ENCODE measurements at regions not wholly inside any gene's neighbourhood (a gene's known extent, or its start where the extent isn't known, plus 50 kb on each side); places are given as distances from the start of the nearest gene placed in this dataset.

DNA sequence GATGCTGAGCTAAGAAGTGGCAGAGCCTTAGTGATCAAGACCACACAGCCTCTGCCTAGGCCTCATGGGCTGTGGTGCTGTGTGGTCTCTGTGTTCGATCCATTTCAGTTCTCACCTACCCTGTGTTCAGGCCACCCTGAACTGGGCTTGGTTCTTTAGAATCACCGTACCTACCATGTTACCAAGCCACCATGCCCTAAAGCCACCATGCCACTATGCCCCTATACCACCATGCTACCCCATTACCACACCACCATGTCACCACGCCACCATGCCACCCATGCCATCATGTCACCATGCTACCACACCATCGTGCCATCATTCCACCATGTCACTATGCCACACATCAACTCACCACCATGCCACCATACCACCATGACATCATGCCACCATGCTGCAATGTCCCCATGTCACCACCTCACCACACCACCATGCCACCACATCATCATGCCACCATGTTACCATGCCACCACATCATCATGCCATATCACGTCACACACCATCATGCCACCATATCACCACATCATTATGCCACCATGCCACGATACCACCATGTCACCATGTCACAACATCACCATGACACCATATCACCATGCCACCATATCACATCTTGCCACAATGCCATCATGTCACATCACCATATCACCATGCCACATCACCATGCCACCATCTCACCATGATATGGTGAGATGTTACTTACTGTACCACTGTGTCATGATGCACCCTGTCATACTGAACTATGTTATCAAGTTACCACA lies 191.0 kb upstream of the ARL4C start:
- Histone ChIP-seq H3K23ac (ENCODE audit: insufficient read length) (no peak overlapping the region), H3K27me3 (replicated peaks in 1 of 4; ENCODE audit: control insufficient read depth in 3 of 4, extremely low read depth in 1 of 4, insufficient read depth in 3 of 4, low read length in 3 of 4) (no peaks in the 10 kb centered on the region), H2BK5ac (ENCODE audit: low read depth, low read length) (peak overlapping the region; percentile 98), H3K56ac (replicated peaks; ENCODE audit: insufficient read length, low read depth, low read length) (peak overlapping the region; percentile 61), H3K27ac (ENCODE audit: low read depth, low read length) (no peak overlapping the region; the same call in 1 of the 2 replicates), H4K20me1 (replicated peaks in 1 of 2; ENCODE audit: control insufficient read depth in 1 of 2, insufficient read depth in 2 of 2, low read length in 2 of 2) (peaks cover 0 to 2% of the 10 kb centered on the region in 2 experiments), H3K18ac (ENCODE audit: extremely low read depth, low read length) (peak overlapping the region; percentile 89), H2BK12ac (ENCODE audit: low read depth, low read length) (peak overlapping the region; percentile 100), H3K14ac (ENCODE audit: insufficient read length) (no peak overlapping the region), H2AFZ (ENCODE audit: low read length) (no peak overlapping the region), H4K91ac (replicated peaks; ENCODE audit: insufficient read length, low read length) (peak overlapping the region; percentile 100), H3K4me2 (ENCODE audit: insufficient read depth in 1 of 2, low read depth in 2 of 2, low read length in 2 of 2) (no peak overlapping the region; a peak in 1 of 4 replicates), H2AK5ac (ENCODE audit: low read depth, low read length) (peak overlapping the region; percentile 100), H3K4me3 (ENCODE audit: extremely low read depth in 1 of 4, insufficient read depth in 2 of 4, low read depth in 3 of 4, low read length in 4 of 4) (no peak overlapping the region), H3K4ac (replicated peaks; ENCODE audit: insufficient read length, low read depth, low read length) (peak overlapping the region; percentile 98), H2BK120ac (replicated peaks; ENCODE audit: low read depth, low read length) (peak overlapping the region; percentile 93), H3K79me2 (ENCODE audit: control insufficient read depth in 1 of 2, insufficient read depth in 2 of 2, low read length in 2 of 2) (no peaks in the 10 kb centered on the region), H3K36me3 (ENCODE audit: control insufficient read depth in 2 of 4, insufficient read depth in 4 of 4, low read length in 3 of 4) (no peaks in the 10 kb centered on the region), H3K79me1 (ENCODE audit: low read depth, low read length) (no peaks in the 10 kb centered on the region), H4K5ac (ENCODE audit: insufficient read length, low read depth, low read length) (peak overlapping the region; percentile 84), H2BK20ac (ENCODE audit: low read length) (peak overlapping the region; percentile 87), H3K4me1 (replicated peaks in 1 of 4; ENCODE audit: control insufficient read depth in 3 of 4, insufficient read depth in 4 of 4, low read length in 3 of 4) (peaks cover 3 to 21% (median 9%) of the 10 kb centered on the region in 4 experiments; a peak in 5 of 7 replicates), H4K8ac (ENCODE audit: extremely low read depth, insufficient read depth, low read length) (no peak overlapping the region), H2BK15ac (ENCODE audit: low read length) (peak overlapping the region; percentile 100), H3K9ac (replicated peaks in 1 of 4; ENCODE audit: extremely low read depth in 1 of 4, low read depth in 3 of 4, low read length in 3 of 4) (peak overlapping the region in 1 of 4 experiments; percentile 1; a peak in 1 of 7 replicates), H3K9me3 (ENCODE audit: insufficient read depth in 2 of 2, low read depth in 1 of 2, low read length in 1 of 2) (no peaks in the 10 kb centered on the region), H3K23me2 (ENCODE audit: low read depth, low read length) (peaks cover 6% of the 10 kb centered on the region; the same call in 1 of the 2 replicates)
- CTCF ChIA-PET (ENCODE audit: partially characterized antibody), result interaction anchor here (1.2 kb wide), 1 partner anchor 78 kb away, joined by 3 read pairs; no protein-coding TSS in a partner anchor
- FAIRE-seq, result no peak
- 94% methylated on average over 6 of the region's 6 CpGs; no CpG with 5 or more reads in 1 of the 2 experiments for WGBS, 2 experiments (ENCODE audit: extremely low coverage in 1 of 2, insufficient coverage in 1 of 2, insufficient read length in 1 of 2, insufficient replicate concordance in 2 of 2, low coverage in 1 of 2, low lambda C conversion rate in 2 of 2, missing lambda C conversion rate in 1 of 2)
- TF ChIP-seq NANOG (IDR thresholded peaks at IDR 0.05; ENCODE audit: insufficient read depth, low read depth, low read length, poor library complexity, severe bottlenecking) (no peak), CHD2 (IDR thresholded peaks at IDR 0.05; ENCODE audit: low read length) (no peak), CREB1 (IDR thresholded peaks at IDR 0.05) (no peak), RAD21 (IDR thresholded peaks at IDR 0.05 in 1 of 2, conservative IDR thresholded peaks at IDR 0.05 in 1 of 2; ENCODE audit: low read depth in 2 of 2, low read length in 2 of 2) (no peak), FOSL1 (IDR thresholded peaks at IDR 0.05; ENCODE audit: insufficient read depth, low read depth, low read length) (no peak), CEBPB (IDR thresholded peaks at IDR 0.05; ENCODE audit: low read depth, low read length) (no peak), SIN3A (conservative IDR thresholded peaks at IDR 0.05 in 1 of 2, IDR thresholded peaks at IDR 0.05 in 1 of 2; ENCODE audit: low read depth in 1 of 2, low read length in 2 of 2) (no peak)
- peak in 1 of 2 experiments; percentile 11 for DNase-seq (ENCODE audit: low read depth in 1 of 2, low spot score in 2 of 2)
- POLR2A ChIA-PET (ENCODE audit: partially characterized antibody), result no interaction called here
